Body of pancreas (tissue), 4 donors: ENCODE measurements at regions not wholly inside any gene's neighbourhood (a gene's known extent, or its start where the extent isn't known, plus 50 kb on each side); places are given as distances from the start of the nearest gene placed in this dataset.

Experiments
- ATAC-seq: fragments of 150-250 bp; one replicate; pipeline ENCODE4 v1.9.1; 2016
- DNase-seq, 4 donors: peaks; one replicate each; pipeline ENCODE4 v3.0.0-alpha.2; 2019
- H3K27ac ChIP-seq, 4 donors: fragments of 200-600 bp; sonication (generic); 1 replicate in 3 of 4; 2 replicates in 1 of 4; pipeline versions ENCODE4 v1.5.1 to v1.6.1; 2016 to 2019; ENCODE audit warnings: mild to moderate bottlenecking in 1 of 4, mixed read lengths in 1 of 4, moderate library complexity in 1 of 4
- H3K27me3 ChIP-seq, 2 donors: fragments of 200-600 bp; sonication (generic); one replicate each; pipeline ENCODE4 v1.6.0; 2016; ENCODE audit warnings: mild to moderate bottlenecking in 1 of 2
- H3K36me3 ChIP-seq, 2 donors: fragments of 200-600 bp; sonication (generic); replicated peaks in 1 of 2; 2 replicates each; pipeline ENCODE4 v1.5.1; 2016; ENCODE audit warnings: low read depth in 2 of 2; ENCODE audit not compliant: insufficient read depth in 1 of 2
- H3K4me1 ChIP-seq: fragments of 200-600 bp; sonication (generic); one replicate; pipeline ENCODE4 v1.6.0; 2016
- H3K4me3 ChIP-seq, 2 donors: fragments of 200-600 bp; sonication (generic); 1 replicate in 1 of 2; 2 replicates in 1 of 2; pipeline ENCODE4 v1.5.1; 2016 to 2019
- H3K9me3 ChIP-seq, 3 donors: fragments of 200-600 bp; sonication (generic); 1 replicate in 2 of 3; 2 replicates in 1 of 3; pipeline ENCODE4 v1.5.1; 2016
- CTCF ChIP-seq, 7 experiments: fragments of 450-650 bp in 4 of 7; fragments of 200-600 bp in 3 of 7; sonication (generic) in 3 of 7; IDR thresholded peaks; one replicate each; pipeline ENCODE4 v1.5.1; 2016 to 2019; ENCODE audit warnings: antibody characterized with exemption in 7 of 7
- POLR2A ChIP-seq, 3 donors: fragments of 450-650 bp; IDR thresholded peaks; one replicate each; pipeline ENCODE4 v1.6.1; 2016; ENCODE audit warnings: antibody characterized with exemption in 3 of 3, mild to moderate bottlenecking in 2 of 3
- WGBS, 2 donors: methylation state at CpG; one replicate each; pipeline ENCODE4 v1.1.5; 2017; 5-methylcytosine and 5-hydroxymethylcytosine counted together
- intact Hi-C: fragments of 100-400 bp; cut with DNase I; formaldehyde crosslinking; loops from one replicate; pipeline ENCODE4 v1.15.1; 2023

GRCh38 chr10:123530166-123530870, 135.8 kb upstream of the GPR26 start:
- intact Hi-C loops, result no loop called here
- no peaks in the 10 kb centered on the region for H3K36me3 ChIP-seq
- DNase-seq, result no peak
- ATAC-seq, result no peak
- no peaks in the 10 kb centered on the region for H3K27me3 ChIP-seq
- TF ChIP-seq CTCF (IDR thresholded peaks at IDR 0.05), result no peak
- TF ChIP-seq POLR2A (IDR thresholded peaks at IDR 0.05), result no peak
- H3K27ac ChIP-seq, result no peak overlapping the region
- no peak overlapping the region for H3K4me3 ChIP-seq
- WGBS, 2 donors, result 60 to 62% methylated on average over 9 of the region's 9 CpGs
- no peaks in the 10 kb centered on the region for H3K4me1 ChIP-seq
- no peaks in the 10 kb centered on the region for H3K9me3 ChIP-seq

GRCh38 chr10:123535386-123535785, 130.8 kb upstream of the GPR26 start:
- TF ChIP-seq CTCF (IDR thresholded peaks at IDR 0.05), result no peak
- no peak for TF ChIP-seq POLR2A (IDR thresholded peaks at IDR 0.05)
- intact Hi-C loops, result no loop called here
- no peak for ATAC-seq
- 63 to 70% methylated on average over 5 of the region's 5 CpGs for WGBS, 2 donors
- no peaks in the 10 kb centered on the region for H3K27me3 ChIP-seq
- H3K9me3 ChIP-seq, result no peaks in the 10 kb centered on the region
- no peaks in the 10 kb centered on the region for H3K36me3 ChIP-seq
- no peaks in the 10 kb centered on the region for H3K4me1 ChIP-seq
- DNase-seq, result no peak
- H3K27ac ChIP-seq, result no peak overlapping the region
- no peak overlapping the region for H3K4me3 ChIP-seq

- H3K4me1 ChIP-seq, result no peaks in the 10 kb centered on the region
- H3K27me3 ChIP-seq, result no peaks in the 10 kb centered on the region
- no peak for ATAC-seq
- H3K4me3 ChIP-seq, result no peak overlapping the region
- no peak overlapping the region for H3K27ac ChIP-seq
- H3K36me3 ChIP-seq, result no peaks in the 10 kb centered on the region
- intact Hi-C loops, result no loop called here
- H3K9me3 ChIP-seq, result no peaks in the 10 kb centered on the region
- WGBS, 2 donors, result 57 to 63% methylated on average over 6 of the region's 6 CpGs
- TF ChIP-seq CTCF (IDR thresholded peaks at IDR 0.05) (no peak), POLR2A (IDR thresholded peaks at IDR 0.05) (no peak)
- no peak for DNase-seq
These were observed 129.8 kb upstream of the GPR26 start for GRCh38 chr10:123536176-123536845.

- ATAC-seq (no peak), DNase-seq (no peak)
- TF ChIP-seq CTCF (IDR thresholded peaks at IDR 0.05) (no peak), POLR2A (IDR thresholded peaks at IDR 0.05) (no peak)
- intact Hi-C loops, result no loop called here
- no peaks in the 10 kb centered on the region for H3K4me1 ChIP-seq
- H3K36me3 ChIP-seq, result no peaks in the 10 kb centered on the region
- H3K27me3 ChIP-seq, result no peaks in the 10 kb centered on the region
- no peak overlapping the region for H3K4me3 ChIP-seq
- H3K9me3 ChIP-seq, result no peaks in the 10 kb centered on the region
- 64 to 76% methylated on average over 6 of the region's 6 CpGs for WGBS, 2 donors
- H3K27ac ChIP-seq, result no peak overlapping the region
These were observed 128.8 kb upstream of the GPR26 start for GRCh38 chr10:123537188-123537961.
